ENCODE measurements at regions not wholly inside any gene's neighbourhood (a gene's known extent, or its start where the extent isn't known, plus 50 kb on each side); places are given as distances from the start of the nearest gene placed in this dataset.

GRCh38 chr7:56605146-56605545 lies 488.9 kb upstream of the NUPR2 start:
- no peak for TF ChIP-seq CTCF (IDR thresholded peaks at IDR 0.05)
- TF ChIP-seq POLR2A (IDR thresholded peaks at IDR 0.05), result no peak
- no peak for TF ChIP-seq EP300 (IDR thresholded peaks at IDR 0.05)
